ENCODE measurements at regions not wholly inside any gene's neighbourhood (a gene's known extent, or its start where the extent isn't known, plus 50 kb on each side); places are given as distances from the start of the nearest gene placed in this dataset.

DNA sequence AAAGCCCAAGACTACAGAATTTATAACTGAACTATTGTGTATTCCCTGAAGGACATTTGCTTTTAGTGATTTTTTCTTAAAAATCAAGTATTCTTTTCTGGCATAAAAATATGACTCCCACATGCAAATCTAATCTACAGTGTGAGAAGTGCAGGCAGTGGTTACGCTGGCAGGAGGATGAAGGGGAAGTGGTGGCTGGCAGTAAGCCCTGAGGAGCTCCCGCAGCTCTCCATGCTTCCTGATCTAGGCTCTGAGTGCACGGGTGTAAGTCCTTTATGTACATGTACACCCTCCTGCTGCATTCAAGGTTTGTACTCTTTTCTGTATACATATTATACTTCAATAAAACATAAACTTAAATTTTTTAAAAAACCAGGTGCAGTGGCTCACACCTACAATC lies 67.5 kb upstream of the PRDX6 start:
- Histone ChIP-seq H3K27me3 (no peaks in the 10 kb centered on the region), H3K4me3 (no peak overlapping the region), H3K27ac (no peak overlapping the region), H3K4me1 (peaks cover 0 to 20% (median 4%) of the 10 kb centered on the region in 3 donors), H3K36me3 (no peaks in the 10 kb centered on the region), H3K9me3 (no peaks in the 10 kb centered on the region)
- intact Hi-C loops (cut with DNase I), result loop anchor here (10.0 kb wide), 1 partner anchor 415 kb away; the partner anchor contains the start of genes CENPL and DARS2
- WGBS, 2 donors, result 34 to 52% methylated on average over 3 of the region's 3 CpGs
- TF ChIP-seq POLR2A (IDR thresholded peaks at IDR 0.05), result no peak
- no peak for TF ChIP-seq CTCF (IDR thresholded peaks at IDR 0.05)
- DNase-seq, result no peak

DNA sequence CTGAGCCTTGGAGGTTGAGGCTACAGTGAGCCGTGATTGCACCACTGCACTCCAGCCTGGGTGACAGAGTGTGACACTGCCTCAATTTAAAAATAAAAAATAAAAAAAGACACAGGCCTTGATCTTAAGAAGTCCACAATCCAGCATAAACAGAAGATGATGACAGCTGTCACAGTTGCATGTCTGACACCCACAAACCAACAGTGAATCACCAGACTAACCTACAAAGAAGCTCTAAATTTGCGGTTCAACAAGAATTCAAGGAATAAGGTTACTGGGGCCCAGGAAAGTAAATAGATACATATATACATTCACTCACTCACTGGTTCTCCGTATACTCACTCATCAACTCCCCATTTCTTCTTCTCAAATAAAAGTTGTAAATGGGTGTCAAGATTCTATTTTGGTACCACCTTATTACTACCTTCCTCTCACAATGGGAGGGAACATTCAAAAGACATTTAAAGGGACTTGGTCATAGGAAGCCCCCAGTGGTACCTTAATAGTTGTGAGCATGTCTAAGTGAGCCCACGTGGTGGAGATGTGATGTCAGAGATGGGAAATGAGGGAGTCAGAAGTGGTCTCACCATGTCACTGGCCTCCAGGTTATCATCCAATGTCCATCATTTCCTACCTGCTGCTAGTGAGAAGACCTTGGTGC lies 66.9 kb upstream of the PRDX6 start:
- Histone ChIP-seq H3K27ac (no peak overlapping the region), H3K27me3 (no peaks in the 10 kb centered on the region), H3K9me3 (no peaks in the 10 kb centered on the region), H3K4me3 (no peak overlapping the region), H3K4me1 (peaks cover 0 to 19% (median 4%) of the 10 kb centered on the region in 3 donors), H3K36me3 (no peaks in the 10 kb centered on the region)
- intact Hi-C loops (cut with DNase I), result loop anchor here (10.0 kb wide), 1 partner anchor 415 kb away; the partner anchor contains the start of genes CENPL and DARS2
- no peak for DNase-seq
- 82 to 84% methylated on average over 4 of the region's 4 CpGs for WGBS, 2 donors
- no peak for TF ChIP-seq CTCF (IDR thresholded peaks at IDR 0.05)
- no peak for TF ChIP-seq POLR2A (IDR thresholded peaks at IDR 0.05)

- 82 to 100% methylated on average over 1 to 2 of the region's 5 CpGs for WGBS, 2 donors
- Histone ChIP-seq H3K4me1 (peaks cover 0 to 13% (median 1%) of the 10 kb centered on the region in 3 donors), H3K27me3 (no peaks in the 10 kb centered on the region), H3K4me3 (no peak overlapping the region), H3K27ac (no peak overlapping the region), H3K36me3 (no peaks in the 10 kb centered on the region), H3K9me3 (no peaks in the 10 kb centered on the region)
- intact Hi-C loops (cut with DNase I), result loop anchor here (10.0 kb wide), 1 partner anchor 414 kb away; the partner anchor contains the start of genes CENPL and DARS2
- TF ChIP-seq CTCF (IDR thresholded peaks at IDR 0.05), result no peak
- TF ChIP-seq POLR2A (IDR thresholded peaks at IDR 0.05), result no peak
- DNase-seq, result no peak
Observed at GRCh38 chr1:173410794-173411236, 66.3 kb upstream of the PRDX6 start.

DNA sequence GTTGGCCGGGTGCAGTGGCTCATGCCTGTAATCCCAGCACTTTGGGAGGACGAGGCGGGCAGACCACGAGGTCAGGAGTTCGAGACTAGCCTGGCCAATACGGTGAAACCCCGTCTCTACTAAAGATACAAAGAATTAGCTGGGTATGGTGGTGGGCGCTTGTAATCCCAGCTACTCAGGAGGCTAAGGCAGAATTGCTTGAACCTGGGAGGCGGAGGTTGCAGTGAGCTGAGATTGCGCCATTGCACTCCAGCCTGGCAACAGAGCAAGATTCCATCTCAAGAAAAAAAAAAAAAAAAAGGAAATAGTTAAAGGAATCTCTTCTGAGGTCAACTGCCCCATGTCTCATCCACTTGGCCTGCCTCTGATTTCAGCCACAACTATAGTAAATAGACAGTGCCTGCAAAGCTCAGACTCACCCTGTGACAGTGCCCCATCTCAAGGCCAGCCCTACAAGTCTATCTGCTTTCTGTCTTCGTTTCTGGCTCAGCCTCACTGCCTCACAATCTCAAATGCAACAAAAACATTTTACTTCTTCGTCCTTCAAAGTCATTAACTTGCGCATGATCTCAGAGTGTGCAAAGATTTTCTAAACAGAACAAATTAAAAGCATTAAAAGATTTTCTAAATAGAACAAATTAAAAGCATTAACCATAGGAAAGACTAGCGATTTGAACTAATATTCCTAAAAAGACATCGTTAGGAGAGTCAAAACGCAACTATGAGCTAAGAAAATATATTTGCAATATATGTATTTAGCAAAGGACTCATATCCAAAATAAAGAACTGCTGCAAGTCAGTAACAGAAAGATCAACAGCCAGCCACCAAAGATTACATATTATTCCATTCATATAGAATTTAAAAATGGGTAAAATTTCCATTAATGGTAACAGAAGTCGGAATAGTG lies 65.0 kb upstream of the PRDX6 start:
- H3K36me3 ChIP-seq, result no peaks in the 10 kb centered on the region
- H3K9me3 ChIP-seq, result no peaks in the 10 kb centered on the region
- H3K27ac ChIP-seq, result no peak overlapping the region
- DNase-seq, result no peak
- H3K4me1 ChIP-seq, result peaks cover 0 to 2% (median 0%) of the 10 kb centered on the region in 3 donors
- intact Hi-C loops (cut with DNase I), result loop anchor here (10.0 kb wide), 1 partner anchor 413 kb away; the partner anchor contains the start of genes CENPL and DARS2
- no peak overlapping the region for H3K4me3 ChIP-seq
- TF ChIP-seq POLR2A (IDR thresholded peaks at IDR 0.05), result no peak
- no peak for TF ChIP-seq CTCF (IDR thresholded peaks at IDR 0.05)
- H3K27me3 ChIP-seq, result no peaks in the 10 kb centered on the region
- 84 to 87% methylated on average over 15 to 17 of the region's 17 CpGs for whole genome bisulfite sequencing, 2 donors
